GM04504 (cell line): ENCODE measurements at regions not wholly inside any gene's neighbourhood (a gene's known extent, or its start where the extent isn't known, plus 50 kb on each side); places are given as distances from the start of the nearest gene placed in this dataset.
A peak's percentile ranks its signal among the peaks of the same experiment; 100 is the strongest.
"Not testable (repeated sequence)": the region's sequence is repeated elsewhere in the genome, so short reads cannot be mapped to it uniquely, and the experiment has no call there.

Experiments
- DNase-seq: peaks from one replicate; pipeline ENCODE4 v3.0.0-alpha.2; 2012; ENCODE audit warnings: low read depth

GRCh38 chr4:52157071-52157470 is 106.0 kb downstream of the SPATA18 start:
- DNase-seq = not testable (repeated sequence)

- no peak for DNase-seq
These were observed 106.7 kb downstream of the SPATA18 start for GRCh38 chr4:52157641-52158316.

- no peak for DNase-seq
These were observed 109.8 kb downstream of the SPATA18 start for GRCh38 chr4:52160859-52161258.

- no peak for DNase-seq
These were observed 113.0 kb downstream of the SPATA18 start for GRCh38 chr4:52164116-52164515.

GRCh38 chr4:52172166-52172565 is 121.1 kb downstream of the SPATA18 start:
- no peak for DNase-seq

- peak; percentile 67 for DNase-seq
These were observed 122.5 kb downstream of the SPATA18 start for GRCh38 chr4:52173470-52174045.

GRCh38 chr4:52187603-52188002 is 136.5 kb downstream of the SPATA18 start:
- no peak for DNase-seq

- DNase-seq = no peak
These were observed 140.9 kb downstream of the SPATA18 start for GRCh38 chr4:52192001-52192400.

- DNase-seq = peak; percentile 35
These were observed 141.6 kb downstream of the SPATA18 start for GRCh38 chr4:52192721-52193135.

- DNase-seq = no peak
These were observed 144.8 kb downstream of the SPATA18 start for GRCh38 chr4:52195869-52196268.

GRCh38 chr4:52196606-52197130 is 145.6 kb downstream of the SPATA18 start:
- no peak for DNase-seq

GRCh38 chr4:52197306-52197705 is 146.2 kb downstream of the SPATA18 start:
- peak; percentile 15 for DNase-seq

GRCh38 chr4:52198294-52198693 is 147.2 kb downstream of the SPATA18 start:
- peak; percentile 10 for DNase-seq

GRCh38 chr4:52199574-52200338 is 148.7 kb downstream of the SPATA18 start:
- DNase-seq = peak; percentile 64

- no peak for DNase-seq
These were observed 149.2 kb downstream of the SPATA18 start for GRCh38 chr4:52200339-52200725.

- DNase-seq = no peak
These were observed 150.6 kb downstream of the SPATA18 start for GRCh38 chr4:52201715-52202114.

GRCh38 chr4:52202251-52202779 is 151.2 kb downstream of the SPATA18 start:
- no peak for DNase-seq

- no peak for DNase-seq
These were observed 151.8 kb downstream of the SPATA18 start for GRCh38 chr4:52202931-52203330.

GRCh38 chr4:52203351-52203750 is 152.2 kb downstream of the SPATA18 start:
- no peak for DNase-seq

GRCh38 chr4:52204921-52205320 is 153.8 kb downstream of the SPATA18 start:
- DNase-seq = no peak

GRCh38 chr4:52207146-52207545 is 156.0 kb downstream of the SPATA18 start:
- not testable (repeated sequence) for DNase-seq

- DNase-seq = no peak
These were observed 161.6 kb downstream of the SPATA18 start for GRCh38 chr4:52212702-52213101.

GRCh38 chr4:52231526-52231925 is 180.4 kb downstream of the SPATA18 start:
- no peak for DNase-seq
